Stimulated activated naive CD8-positive, alpha-beta T cell treated with anti-CD3 and anti-CD28 coated beads, Interleukin-15, Interleukin-2, amounts not matched to agents 100 ng/mL and 50 ng/mL, for 24 hours (primary cell): ENCODE measurements at regions not wholly inside any gene's neighbourhood (a gene's known extent, or its start where the extent isn't known, plus 50 kb on each side); places are given as distances from the start of the nearest gene placed in this dataset.

Experiments
- H3K27ac Mint-ChIP-seq: one replicate; pipeline ENCODE4 v1.8.0; 2021; ENCODE audit warnings: mild to moderate bottlenecking, mixed read lengths
- H3K27me3 Mint-ChIP-seq: one replicate; pipeline ENCODE4 v1.8.0; 2021; ENCODE audit warnings: mixed read lengths
- H3K36me3 Mint-ChIP-seq: one replicate; pipeline ENCODE4 v1.8.0; 2021; ENCODE audit warnings: low read depth, mixed read lengths
- H3K4me1 Mint-ChIP-seq: one replicate; pipeline ENCODE4 v1.8.0; 2021; ENCODE audit warnings: low read depth, mixed read lengths
- H3K4me3 Mint-ChIP-seq: one replicate; pipeline ENCODE4 v1.8.0; 2021; ENCODE audit warnings: mild to moderate bottlenecking, mixed read lengths
- H3K9me3 Mint-ChIP-seq: one replicate; pipeline ENCODE4 v1.8.0; 2021; ENCODE audit warnings: mixed read lengths

DNA sequence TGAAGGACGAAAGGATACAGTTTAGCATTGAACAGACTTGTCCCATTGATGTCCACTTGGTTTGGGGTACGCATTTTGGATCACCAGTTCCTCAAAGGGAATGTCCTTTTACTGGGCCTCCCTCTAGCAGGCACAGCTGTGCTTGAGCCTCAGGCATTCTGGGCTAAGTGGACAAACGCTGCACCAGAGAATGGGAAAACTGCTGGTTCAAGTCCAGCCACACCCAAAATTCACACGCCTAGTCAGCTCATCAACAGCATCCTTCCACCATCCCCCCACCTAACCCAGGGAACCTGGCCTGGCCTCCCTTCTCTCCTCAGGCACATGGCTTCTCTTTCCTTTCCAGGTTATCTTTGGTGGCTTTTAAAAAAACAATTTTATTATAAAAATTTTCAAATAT is 59.1 kb upstream of the ALDH1A3 start:
- Mint-ChIP-seq H3K4me1 (peaks cover 4% of the 10 kb centered on the region), H3K27ac (no peak overlapping the region), H3K27me3 (peaks cover 57% of the 10 kb centered on the region), H3K9me3 (peaks cover 10% of the 10 kb centered on the region), H3K36me3 (no peaks in the 10 kb centered on the region), H3K4me3 (no peak overlapping the region)

DNA sequence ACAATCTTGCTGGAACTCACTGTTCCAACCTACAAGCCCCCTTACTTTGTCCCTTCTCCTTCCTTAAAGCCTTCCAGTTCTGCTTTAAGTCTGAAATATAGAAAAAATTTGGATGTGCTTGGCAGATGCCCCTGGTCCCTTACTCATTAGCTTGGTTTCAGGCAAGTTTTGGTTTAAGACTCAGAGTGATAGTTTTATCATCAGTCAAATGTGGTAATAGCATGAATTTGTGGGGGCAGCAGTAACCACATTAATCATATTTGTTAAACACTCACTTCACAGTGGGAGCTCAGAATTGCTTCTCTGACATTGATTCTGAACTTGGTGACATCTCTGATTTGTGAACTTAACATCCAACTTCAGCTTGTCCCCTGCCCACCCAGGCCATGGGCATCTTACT is 58.3 kb upstream of the ALDH1A3 start:
- Mint-ChIP-seq H3K27ac (no peak overlapping the region), H3K27me3 (peaks cover 57% of the 10 kb centered on the region), H3K9me3 (peaks cover 4% of the 10 kb centered on the region), H3K36me3 (no peaks in the 10 kb centered on the region), H3K4me3 (no peak overlapping the region), H3K4me1 (peaks cover 4% of the 10 kb centered on the region)

DNA sequence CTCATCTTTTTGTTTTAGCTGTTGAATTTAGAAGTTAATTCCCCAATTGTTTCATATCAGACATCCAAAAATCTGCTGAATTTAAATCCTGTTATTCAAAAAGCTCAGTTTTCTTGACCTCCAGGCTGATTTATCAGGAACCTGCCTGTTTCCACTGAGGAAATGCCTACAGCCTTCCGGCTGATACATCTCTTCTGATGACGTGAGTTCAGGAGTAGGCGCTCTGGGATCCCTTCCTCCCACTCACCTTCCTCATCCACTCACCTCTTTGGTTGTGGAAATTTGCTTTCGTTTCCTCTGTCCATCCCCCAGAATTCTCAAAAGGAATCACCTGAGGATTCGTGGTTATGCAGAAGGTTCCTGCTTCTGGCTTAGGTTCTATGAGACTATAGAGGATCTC is 55.4 kb upstream of the ALDH1A3 start:
- Mint-ChIP-seq H3K27ac (no peak overlapping the region), H3K36me3 (no peaks in the 10 kb centered on the region), H3K4me1 (peaks cover 4% of the 10 kb centered on the region), H3K4me3 (no peak overlapping the region), H3K27me3 (peaks cover 46% of the 10 kb centered on the region), H3K9me3 (no peaks in the 10 kb centered on the region)

- Mint-ChIP-seq H3K9me3 (no peaks in the 10 kb centered on the region), H3K36me3 (no peaks in the 10 kb centered on the region), H3K4me1 (no peaks in the 10 kb centered on the region), H3K27ac (no peak overlapping the region), H3K27me3 (peaks cover 25% of the 10 kb centered on the region), H3K4me3 (no peak overlapping the region)
These were observed 50.2 kb upstream of the ALDH1A3 start for GRCh38 chr15:100829457-100829856.
